Endothelial cell of umbilical vein (primary cell): ENCODE measurements at regions not wholly inside any gene's neighbourhood (a gene's known extent, or its start where the extent isn't known, plus 50 kb on each side); places are given as distances from the start of the nearest gene placed in this dataset.

Experiments used
- BruUV-seq: library from RNA; stranded (reverse); fragments of 400-500 nt; replicated peaks from 2 replicates; lab custom pipeline; 2021; lab: Mats Ljungman, UMichigan
- CTCF ChIA-PET: fragments of 300-600, 350-600 bp; sonication (Branson Sonifier 250); formaldehyde crosslinking; loops from one replicate; lab custom pipeline; 2021; ENCODE audit warnings: antibody characterized with exemption, inconsistent platforms; lab: Charles Lee
- POLR2A ChIA-PET: fragments of 300-600, 350-600 bp; sonication (Branson Sonifier 250); formaldehyde crosslinking; loops from one replicate; lab custom pipeline; 2021; ENCODE audit warnings: antibody characterized with exemption, inconsistent platforms; lab: Charles Lee
- DNase-seq: peaks from one replicate; pipeline ENCODE4 v3.0.0-alpha.2; 2011; ENCODE audit warnings: low read depth, low spot score
- FAIRE-seq: peaks from 2 replicates; lab custom pipeline; 2011; peaks lifted over from hg19 to GRCh38; lab: Jason Lieb, UNC
- H2AFZ ChIP-seq: 2 replicates; pipeline ENCODE4 v1.6.0; 2012; ENCODE audit warnings: low read depth, low read length, control low read depth, inconsistent platforms
- H3K27ac ChIP-seq: 2 replicates; pipeline ENCODE4 v1.5.1; 2011; ENCODE audit warnings: low read depth, mild to moderate bottlenecking, control low read depth, low read length, moderate library complexity; ENCODE audit not compliant: insufficient read depth
- H3K27me3 ChIP-seq, 2 experiments: 2 replicates each; pipeline versions ENCODE4 v1.6.0 to v1.6.1; 2011; ENCODE audit warnings: low read length in 2 of 2, mixed read lengths in 1 of 2; ENCODE audit not compliant: control insufficient read depth in 2 of 2, insufficient read depth in 2 of 2
- H3K36me3 ChIP-seq, 2 experiments: 2 replicates in 1 of 2; 3 replicates in 1 of 2; pipeline ENCODE4 v1.5.1; 2011; ENCODE audit warnings: low read length in 2 of 2, mild to moderate bottlenecking in 1 of 2, moderate library complexity in 1 of 2; ENCODE audit not compliant: control insufficient read depth in 2 of 2, insufficient read depth in 2 of 2; ENCODE audit errors: extremely low read depth in 1 of 2
- H3K4me1 ChIP-seq: 3 replicates; pipeline ENCODE4 v1.5.1; 2011; ENCODE audit warnings: mild to moderate bottlenecking, low read length; ENCODE audit not compliant: control insufficient read depth, insufficient read depth; ENCODE audit errors: extremely low read depth
- H3K4me2 ChIP-seq: 2 replicates; pipeline ENCODE4 v1.6.1; 2011; ENCODE audit warnings: low read length, control low read depth, mixed read lengths; ENCODE audit not compliant: insufficient read depth
- H3K4me3 ChIP-seq, 3 experiments: fragments of 200-600 bp in 1 of 3; sonication (generic), shearing (Covaris generic) in 1 of 3; replicated peaks in 1 of 3; 2 replicates each; pipeline ENCODE4 v1.5.1; 2011 to 2016; ENCODE audit warnings: control low read depth in 3 of 3, low read length in 3 of 3, mild to moderate bottlenecking in 2 of 3, inconsistent platforms in 1 of 3, low read depth in 1 of 3, moderate library complexity in 1 of 3; ENCODE audit not compliant: insufficient read depth in 1 of 3
- H3K79me2 ChIP-seq: 2 replicates; pipeline ENCODE4 v1.6.0; 2012; ENCODE audit warnings: low read length, inconsistent platforms; ENCODE audit not compliant: control insufficient read depth, insufficient read depth
- H3K9ac ChIP-seq: replicated peaks from 2 replicates; pipeline ENCODE3; 2011; ENCODE audit warnings: low read length, control low read depth; ENCODE audit not compliant: insufficient read depth; ENCODE audit errors: extremely low read depth
- H3K9me1 ChIP-seq: replicated peaks from 3 replicates; pipeline ENCODE4 v1.6.0; 2011; ENCODE audit warnings: mild to moderate bottlenecking, low read length; ENCODE audit not compliant: control insufficient read depth, insufficient read depth; ENCODE audit errors: extremely low read depth
- H3K9me3 ChIP-seq: replicated peaks from 2 replicates; pipeline ENCODE4 v1.5.1; 2012; ENCODE audit warnings: low read length, inconsistent platforms; ENCODE audit not compliant: control insufficient read depth, insufficient read depth
- H4K20me1 ChIP-seq: replicated peaks from 2 replicates; pipeline ENCODE3; 2011; ENCODE audit warnings: mild to moderate bottlenecking, low read length; ENCODE audit not compliant: control insufficient read depth, insufficient read depth; ENCODE audit errors: extremely low read depth
- CTCF ChIP-seq, 2 donors: IDR thresholded peaks; 1 replicate in 1 of 2; 2 replicates in 1 of 2; pipeline ENCODE4 v1.5.1; 2011; ENCODE audit warnings: low read length in 2 of 2, mild to moderate bottlenecking in 2 of 2, moderate library complexity in 2 of 2, control low read depth in 1 of 2, inconsistent platforms in 1 of 2, low read depth in 1 of 2; ENCODE audit not compliant: insufficient read depth in 1 of 2; ENCODE audit errors: extremely low read depth in 1 of 2
- EZH2 ChIP-seq: IDR thresholded peaks from 2 replicates; pipeline ENCODE4 v1.6.1; 2012; ENCODE audit warnings: borderline replicate concordance, low read depth, mild to moderate bottlenecking, moderate library complexity, low read length, inconsistent platforms; ENCODE audit not compliant: severe bottlenecking
- FOS ChIP-seq: IDR thresholded peaks from 2 replicates; pipeline ENCODE4 v1.6.1; 2011; ENCODE audit warnings: mild to moderate bottlenecking, low read length, moderate library complexity, borderline replicate concordance; ENCODE audit not compliant: insufficient read depth
- GATA2 ChIP-seq: IDR thresholded peaks from 2 replicates; pipeline ENCODE4 v1.7.0; 2011; ENCODE audit warnings: low read depth, mild to moderate bottlenecking, moderate library complexity, mixed read lengths, low read length; ENCODE audit not compliant: insufficient read length, insufficient read depth
- JUN ChIP-seq: IDR thresholded peaks from 2 replicates; pipeline ENCODE4 v1.6.1; 2011; ENCODE audit warnings: borderline replicate concordance, low read depth; ENCODE audit not compliant: insufficient read length, insufficient read depth
- MAX ChIP-seq: IDR thresholded peaks from 2 replicates; pipeline ENCODE4 v1.6.1; 2011; ENCODE audit not compliant: insufficient read depth, insufficient read length
- MYC ChIP-seq: IDR thresholded peaks from one replicate; pipeline ENCODE4 v1.6.1; 2011; ENCODE audit warnings: mild to moderate bottlenecking, low read depth, low read length
- POLR2A ChIP-seq: IDR thresholded peaks from 2 replicates; pipeline ENCODE4 v1.6.1; 2012; ENCODE audit warnings: low read depth, mild to moderate bottlenecking, control low read depth, low read length
- POLR2AphosphoS5 ChIP-seq: IDR thresholded peaks from 2 replicates; pipeline ENCODE4 v1.6.1; 2012; ENCODE audit warnings: low read depth, mild to moderate bottlenecking, control low read depth, low read length, moderate library complexity; ENCODE audit not compliant: insufficient read depth
- dilution Hi-C: fragments of 300-500 bp; cut with MboI; formaldehyde crosslinking; loops from one replicate; pipeline ENCODE4 v1.15.0; 2019; ENCODE audit warnings: low sequenced_read_pairs; ENCODE audit not compliant: extremely low pct_ligation_motif_present
- intact Hi-C: fragments of 100-400 bp; cut with micrococcal nuclease; formaldehyde crosslinking; loops from one replicate; pipeline ENCODE4 v1.10.0; 2022

GRCh38 chr11:123249354-123249753 is 54.3 kb upstream of the CLMP start:
- ChIA-PET POLR2A (no interaction called here), CTCF (interaction anchor here (0.9 to 4.1 kb wide), 6 partner anchors 12 to 227 kb away, joined by 3 to 24 read pairs (median 6); no protein-coding TSS in a partner anchor)
- no peaks in the 10 kb centered on the region for H4K20me1 ChIP-seq
- intact Hi-C loops (no loop called here), dilution Hi-C loops (no loop called here)
- BruUV-seq: no TSS peak
- no peaks in the 10 kb centered on the region for H3K79me2 ChIP-seq
- FAIRE-seq (no peak), DNase-seq (no peak)
- TF ChIP-seq MYC: no peak
- no peak for TF ChIP-seq CTCF (IDR thresholded peaks at IDR 0.05; ENCODE audit: extremely low read depth in 1 of 2, insufficient read depth in 1 of 2, low read depth in 1 of 2, low read length in 2 of 2)
- no peak for TF ChIP-seq JUN
- no peak overlapping the region for H3K27ac ChIP-seq
- H3K36me3 ChIP-seq: no peaks in the 10 kb centered on the region
- H3K27me3 ChIP-seq: peaks cover 0 to 4% of the 10 kb centered on the region in 2 experiments
- H2AFZ ChIP-seq: no peak overlapping the region
- H3K9me1 ChIP-seq: no peaks in the 10 kb centered on the region
- H3K4me3 ChIP-seq: no peak overlapping the region
- no peaks in the 10 kb centered on the region for H3K9me3 ChIP-seq
- H3K9ac ChIP-seq: no peak overlapping the region
- H3K4me2 ChIP-seq: no peak overlapping the region
- H3K4me1 ChIP-seq: no peaks in the 10 kb centered on the region

GRCh38 chr11:123247813-123248379 is 52.8 kb upstream of the CLMP start:
- ChIA-PET CTCF (interaction anchor here (0.6 to 7.0 kb wide), 48 partner anchors 9 to 263 kb away, joined by 3 to 587 read pairs (median 5); partner anchors contain the start of gene CLMP), POLR2A (interaction anchor here (1.0 kb wide), 1 partner anchor 145 kb away, joined by 6 read pairs; no protein-coding TSS in a partner anchor)
- no peaks in the 10 kb centered on the region for H3K4me1 ChIP-seq
- H3K36me3 ChIP-seq: no peaks in the 10 kb centered on the region
- no peak overlapping the region for H3K9ac ChIP-seq
- no TSS peak for BruUV-seq
- H3K27ac ChIP-seq: no peak overlapping the region
- H3K4me2 ChIP-seq: no peak overlapping the region
- no peak overlapping the region for H3K4me3 ChIP-seq
- H4K20me1 ChIP-seq: no peaks in the 10 kb centered on the region
- dilution Hi-C loops (no loop called here), intact Hi-C loops (loop anchor here (1.0 kb wide), 4 partner anchors 82 to 230 kb away; no protein-coding TSS in a partner anchor)
- FAIRE-seq: no peak
- H3K9me1 ChIP-seq: no peaks in the 10 kb centered on the region
- H3K9me3 ChIP-seq: no peaks in the 10 kb centered on the region
- no peak for DNase-seq
- H3K27me3 ChIP-seq: peaks cover 0 to 4% of the 10 kb centered on the region in 2 experiments
- no peak overlapping the region for H2AFZ ChIP-seq
- no peak for TF ChIP-seq FOS
- no peak for TF ChIP-seq POLR2AphosphoS5
- no peak for TF ChIP-seq MYC
- no peak for TF ChIP-seq CTCF (IDR thresholded peaks at IDR 0.05; ENCODE audit: extremely low read depth in 1 of 2, insufficient read depth in 1 of 2, low read depth in 1 of 2, low read length in 2 of 2)
- no peak for TF ChIP-seq MAX
- TF ChIP-seq JUN: no peak
- no peak for TF ChIP-seq EZH2
- no peak for TF ChIP-seq GATA2
- TF ChIP-seq POLR2A: no peak
- no peaks in the 10 kb centered on the region for H3K79me2 ChIP-seq
